Activated CD4-positive, alpha-beta memory T cell treated with anti-CD3 and anti-CD28 coated beads, Interleukin-2, amount 10 ng/mL, durations not matched to agents 7 days and 5 days (primary cell): ENCODE measurements at regions not wholly inside any gene's neighbourhood (a gene's known extent, or its start where the extent isn't known, plus 50 kb on each side); places are given as distances from the start of the nearest gene placed in this dataset.

Experiments used
- CTCF ChIA-PET: fragments of 350-600 bp; sonication (Branson Sonifier 250); formaldehyde crosslinking; loops from one replicate; lab custom pipeline; 2021; ENCODE audit warnings: antibody characterized with exemption, inconsistent platforms; lab: Charles Lee
- POLR2A ChIA-PET: fragments of 350-600 bp; sonication (Branson Sonifier 250); formaldehyde crosslinking; loops from one replicate; lab custom pipeline; 2021; ENCODE audit warnings: antibody characterized with exemption; lab: Charles Lee
- DNase-seq: peaks from one replicate; pipeline ENCODE4 v3.0.0-alpha.2; 2020
- H3K27ac Mint-ChIP-seq: one replicate; pipeline ENCODE4 v1.8.0; 2021; ENCODE audit warnings: mild to moderate bottlenecking, mixed read lengths
- H3K27me3 Mint-ChIP-seq: one replicate; pipeline ENCODE4 v1.8.0; 2021; ENCODE audit warnings: mixed read lengths
- H3K36me3 Mint-ChIP-seq: one replicate; pipeline ENCODE4 v1.8.0; 2021; ENCODE audit warnings: low read depth, mixed read lengths
- H3K4me1 Mint-ChIP-seq: one replicate; pipeline ENCODE4 v1.8.0; 2021; ENCODE audit warnings: mixed read lengths
- H3K4me3 Mint-ChIP-seq: one replicate; pipeline ENCODE4 v1.8.0; 2021; ENCODE audit warnings: mild to moderate bottlenecking, mixed read lengths
- H3K9me3 Mint-ChIP-seq: one replicate; pipeline ENCODE4 v1.8.0; 2021; ENCODE audit warnings: mixed read lengths

DNA sequence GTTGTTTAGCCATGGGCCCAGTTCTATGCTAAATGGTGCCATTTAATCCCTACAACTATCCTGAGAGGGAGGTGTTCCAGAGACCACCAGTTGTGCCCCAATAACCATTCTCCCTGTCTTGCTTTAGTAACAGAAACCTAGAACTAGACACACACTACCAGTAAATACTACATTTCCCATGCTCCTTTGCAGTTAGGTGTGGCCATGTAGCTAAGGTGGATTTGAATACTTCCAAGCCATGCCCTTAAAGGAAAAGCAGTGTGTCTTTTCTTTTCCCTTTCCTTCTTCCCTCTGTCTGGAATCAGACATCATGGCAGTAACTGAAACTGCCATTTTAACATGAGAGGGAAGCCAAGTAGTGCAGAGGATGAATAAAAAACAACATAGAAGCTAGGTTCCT lies 90.9 kb upstream of the TMEM33 start:
- peaks cover 9% of the 10 kb centered on the region for H3K4me1 Mint-ChIP-seq
- peaks cover 5% of the 10 kb centered on the region for H3K27me3 Mint-ChIP-seq
- DNase-seq, result no peak
- POLR2A ChIA-PET, result no interaction called here
- no peaks in the 10 kb centered on the region for H3K36me3 Mint-ChIP-seq
- no peak overlapping the region for H3K4me3 Mint-ChIP-seq
- H3K9me3 Mint-ChIP-seq, result peaks cover 5% of the 10 kb centered on the region
- H3K27ac Mint-ChIP-seq, result no peak overlapping the region
- CTCF ChIA-PET, result no interaction called here

GRCh38 chr4:41839916-41840854 lies 91.7 kb upstream of the PHOX2B start:
- no peaks in the 10 kb centered on the region for H3K36me3 Mint-ChIP-seq
- CTCF ChIA-PET, result no interaction called here
- no peak overlapping the region for H3K27ac Mint-ChIP-seq
- DNase-seq, result no peak
- H3K4me1 Mint-ChIP-seq, result peaks cover 9% of the 10 kb centered on the region
- H3K27me3 Mint-ChIP-seq, result peaks cover 5% of the 10 kb centered on the region
- no peak overlapping the region for H3K4me3 Mint-ChIP-seq
- peaks cover 5% of the 10 kb centered on the region for H3K9me3 Mint-ChIP-seq
- POLR2A ChIA-PET, result no interaction called here

DNA sequence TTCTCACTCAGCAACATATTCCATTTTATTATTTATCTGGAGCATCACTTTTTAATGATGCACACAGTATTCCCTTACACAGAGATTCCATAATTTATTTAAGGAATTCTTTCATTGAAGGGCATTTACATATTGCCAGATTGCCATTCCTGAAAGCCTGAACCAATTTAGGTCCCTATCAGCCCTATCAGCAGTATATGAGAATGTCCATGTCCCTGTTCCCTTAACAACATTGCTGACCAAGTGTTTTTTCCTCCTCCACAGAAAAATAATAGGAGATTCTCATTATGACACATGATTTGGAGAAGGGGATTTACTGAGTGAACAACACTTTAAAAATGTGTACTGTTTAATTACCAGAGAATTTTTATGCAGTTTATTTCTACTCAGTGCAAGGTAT lies 90.1 kb upstream of the PHOX2B start:
- peaks cover 3% of the 10 kb centered on the region for H3K27me3 Mint-ChIP-seq
- ChIA-PET POLR2A (no interaction called here), CTCF (no interaction called here)
- H3K36me3 Mint-ChIP-seq, result no peaks in the 10 kb centered on the region
- no peak overlapping the region for H3K4me3 Mint-ChIP-seq
- no peak overlapping the region for H3K27ac Mint-ChIP-seq
- peaks cover 9% of the 10 kb centered on the region for H3K4me1 Mint-ChIP-seq
- peaks cover under 1% of the 10 kb centered on the region for H3K9me3 Mint-ChIP-seq
- DNase-seq, result no peak

GRCh38 chr4:41835321-41835995 lies 86.9 kb upstream of the PHOX2B start:
- H3K9me3 Mint-ChIP-seq, result no peaks in the 10 kb centered on the region
- peaks cover 7% of the 10 kb centered on the region for H3K4me1 Mint-ChIP-seq
- H3K36me3 Mint-ChIP-seq, result no peaks in the 10 kb centered on the region
- no peak overlapping the region for H3K27ac Mint-ChIP-seq
- POLR2A ChIA-PET, result no interaction called here
- H3K4me3 Mint-ChIP-seq, result no peak overlapping the region
- peaks cover 3% of the 10 kb centered on the region for H3K27me3 Mint-ChIP-seq
- no peak for DNase-seq
- CTCF ChIA-PET, result no interaction called here

- H3K27me3 Mint-ChIP-seq, result peaks cover 3% of the 10 kb centered on the region
- no peak overlapping the region for H3K4me3 Mint-ChIP-seq
- H3K27ac Mint-ChIP-seq, result no peak overlapping the region
- H3K4me1 Mint-ChIP-seq, result no peaks in the 10 kb centered on the region
- H3K36me3 Mint-ChIP-seq, result no peaks in the 10 kb centered on the region
- CTCF ChIA-PET, result no interaction called here
- no peaks in the 10 kb centered on the region for H3K9me3 Mint-ChIP-seq
- DNase-seq, result no peak
- POLR2A ChIA-PET, result interaction anchor here (0.6 kb wide), 1 partner anchor 40 kb away, joined by 3 read pairs; no protein-coding TSS in a partner anchor
Measured at GRCh38 chr4:41832961-41833360, 84.4 kb upstream of the PHOX2B start.

DNA sequence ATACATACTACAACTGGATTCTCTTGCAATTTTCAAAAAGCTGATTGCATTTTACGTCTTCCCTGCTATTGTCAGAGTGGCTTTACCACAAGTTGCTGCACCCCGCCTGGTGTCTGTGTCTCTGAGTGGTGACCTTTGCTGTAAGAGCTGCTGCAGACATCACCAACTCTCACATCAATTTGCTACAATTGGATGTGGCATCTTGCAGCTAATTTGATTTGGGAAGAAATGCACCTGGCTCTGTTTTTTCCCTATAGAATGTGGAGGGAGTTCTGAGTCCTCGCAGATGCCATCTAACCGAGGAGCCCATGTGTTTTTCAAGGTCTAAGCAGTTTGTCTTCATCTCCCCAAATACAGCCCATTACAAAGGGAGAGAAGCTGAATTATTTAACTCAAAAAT lies 73.8 kb upstream of the PHOX2B start:
- POLR2A ChIA-PET, result no interaction called here
- DNase-seq, result no peak
- CTCF ChIA-PET, result no interaction called here
- Mint-ChIP-seq H3K4me1 (no peaks in the 10 kb centered on the region), H3K36me3 (no peaks in the 10 kb centered on the region), H3K9me3 (no peaks in the 10 kb centered on the region), H3K4me3 (no peak overlapping the region), H3K27me3 (peaks cover 19% of the 10 kb centered on the region), H3K27ac (no peak overlapping the region)

- no peaks in the 10 kb centered on the region for H3K4me1 Mint-ChIP-seq
- CTCF ChIA-PET, result no interaction called here
- H3K9me3 Mint-ChIP-seq, result no peaks in the 10 kb centered on the region
- no peak overlapping the region for H3K27ac Mint-ChIP-seq
- DNase-seq, result no peak
- H3K27me3 Mint-ChIP-seq, result peaks cover 11% of the 10 kb centered on the region
- POLR2A ChIA-PET, result no interaction called here
- H3K36me3 Mint-ChIP-seq, result no peaks in the 10 kb centered on the region
- no peak overlapping the region for H3K4me3 Mint-ChIP-seq
Measured at GRCh38 chr4:41820473-41820872, 71.9 kb upstream of the PHOX2B start.

- Mint-ChIP-seq H3K4me3 (no peak overlapping the region), H3K27me3 (peaks cover 11% of the 10 kb centered on the region), H3K27ac (no peak overlapping the region), H3K4me1 (no peaks in the 10 kb centered on the region), H3K36me3 (no peaks in the 10 kb centered on the region), H3K9me3 (no peaks in the 10 kb centered on the region)
- CTCF ChIA-PET, result no interaction called here
- POLR2A ChIA-PET, result no interaction called here
- no peak for DNase-seq
Measured at GRCh38 chr4:41819621-41820020, 71.1 kb upstream of the PHOX2B start.

- no peak overlapping the region for H3K4me3 Mint-ChIP-seq
- peaks cover 4% of the 10 kb centered on the region for H3K27me3 Mint-ChIP-seq
- H3K27ac Mint-ChIP-seq, result no peak overlapping the region
- H3K36me3 Mint-ChIP-seq, result no peaks in the 10 kb centered on the region
- POLR2A ChIA-PET, result no interaction called here
- H3K9me3 Mint-ChIP-seq, result no peaks in the 10 kb centered on the region
- CTCF ChIA-PET, result no interaction called here
- DNase-seq, result no peak
- H3K4me1 Mint-ChIP-seq, result no peaks in the 10 kb centered on the region
Measured at GRCh38 chr4:41815473-41815872, 66.9 kb upstream of the PHOX2B start.

- peaks cover 5% of the 10 kb centered on the region for H3K27me3 Mint-ChIP-seq
- H3K36me3 Mint-ChIP-seq, result no peaks in the 10 kb centered on the region
- no peak overlapping the region for H3K4me3 Mint-ChIP-seq
- no peak for DNase-seq
- no peaks in the 10 kb centered on the region for H3K9me3 Mint-ChIP-seq
- no peaks in the 10 kb centered on the region for H3K4me1 Mint-ChIP-seq
- ChIA-PET POLR2A (no interaction called here), CTCF (no interaction called here)
- H3K27ac Mint-ChIP-seq, result no peak overlapping the region
Measured at GRCh38 chr4:41814565-41814964, 66.0 kb upstream of the PHOX2B start.

GRCh38 chr4:41806807-41807206 lies 58.3 kb upstream of the PHOX2B start:
- ChIA-PET POLR2A (no interaction called here), CTCF (no interaction called here)
- no peak overlapping the region for H3K4me3 Mint-ChIP-seq
- no peaks in the 10 kb centered on the region for H3K4me1 Mint-ChIP-seq
- no peak overlapping the region for H3K27ac Mint-ChIP-seq
- peaks cover 6% of the 10 kb centered on the region for H3K27me3 Mint-ChIP-seq
- H3K36me3 Mint-ChIP-seq, result no peaks in the 10 kb centered on the region
- H3K9me3 Mint-ChIP-seq, result no peaks in the 10 kb centered on the region
- DNase-seq, result no peak

DNA sequence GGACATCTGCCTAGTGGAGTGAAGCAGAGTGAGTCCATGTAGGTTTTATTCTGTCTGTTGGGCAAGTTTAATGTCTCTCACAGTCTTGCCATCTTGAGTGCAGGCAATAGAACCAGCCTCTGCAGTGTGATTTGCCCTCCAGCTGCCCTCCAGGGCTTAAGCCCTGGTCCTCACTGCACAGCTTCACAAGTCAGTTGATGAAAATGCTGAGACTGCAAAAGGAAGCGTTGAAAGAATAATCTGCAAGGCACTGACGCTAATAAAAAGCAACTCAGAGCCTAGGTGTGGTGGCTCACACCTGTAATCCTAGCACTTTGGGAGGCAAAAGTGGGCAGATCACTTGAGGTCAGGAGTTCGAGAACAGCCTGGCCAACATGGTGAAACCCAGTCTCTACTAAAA lies 54.1 kb upstream of the PHOX2B start:
- no peak overlapping the region for H3K27ac Mint-ChIP-seq
- ChIA-PET CTCF (no interaction called here), POLR2A (no interaction called here)
- H3K9me3 Mint-ChIP-seq, result no peaks in the 10 kb centered on the region
- no peaks in the 10 kb centered on the region for H3K4me1 Mint-ChIP-seq
- no peak overlapping the region for H3K4me3 Mint-ChIP-seq
- DNase-seq, result no peak
- H3K36me3 Mint-ChIP-seq, result no peaks in the 10 kb centered on the region
- peaks cover 3% of the 10 kb centered on the region for H3K27me3 Mint-ChIP-seq

- Mint-ChIP-seq H3K9me3 (no peaks in the 10 kb centered on the region), H3K27me3 (peaks cover 3% of the 10 kb centered on the region), H3K36me3 (no peaks in the 10 kb centered on the region), H3K4me3 (no peak overlapping the region), H3K27ac (no peak overlapping the region), H3K4me1 (no peaks in the 10 kb centered on the region)
- ChIA-PET POLR2A (no interaction called here), CTCF (no interaction called here)
- DNase-seq, result no peak
Measured at GRCh38 chr4:41799126-41799525, 50.6 kb upstream of the PHOX2B start.
